Tibial nerve (tissue), 4 donors: ENCODE measurements at regions not wholly inside any gene's neighbourhood (a gene's known extent, or its start where the extent isn't known, plus 50 kb on each side); places are given as distances from the start of the nearest gene placed in this dataset.

Experiments used
- DNase-seq, 2 donors: peaks; one replicate each; pipeline ENCODE4 v3.0.0-alpha.2; 2019; ENCODE audit warnings: low spot score in 2 of 2
- H3K27ac ChIP-seq, 4 donors: fragments of 200-600 bp; sonication (generic) in 3 of 4; one replicate each; pipeline ENCODE4 v1.5.1; 2017 to 2019; ENCODE audit warnings: mild to moderate bottlenecking in 1 of 4
- H3K27me3 ChIP-seq, 2 donors: fragments of 200-600 bp; sonication (generic) in 1 of 2; one replicate each; pipeline versions ENCODE4 v1.5.1 to v1.6.0; 2017 to 2019
- H3K36me3 ChIP-seq, 3 donors: fragments of 200-600 bp; sonication (generic); one replicate each; pipeline ENCODE4 v1.5.1; 2018 to 2019
- H3K4me1 ChIP-seq, 4 donors: fragments of 200-600 bp; sonication (generic) in 3 of 4; one replicate each; pipeline ENCODE4 v1.5.1; 2017 to 2019
- H3K4me3 ChIP-seq, 4 donors: fragments of 200-600 bp; sonication (generic) in 3 of 4; one replicate each; pipeline ENCODE4 v1.5.1; 2017 to 2019; ENCODE audit warnings: mild to moderate bottlenecking in 1 of 4, moderate library complexity in 1 of 4
- H3K9me3 ChIP-seq, 4 donors: fragments of 200-600 bp; sonication (generic) in 3 of 4; one replicate each; pipeline ENCODE4 v1.5.1; 2017 to 2019
- EP300 ChIP-seq, 2 donors: sonication (generic); formaldehyde crosslinking; IDR thresholded peaks; one replicate each; pipeline ENCODE4 v1.6.1; 2017; ENCODE audit warnings: antibody characterized with exemption in 2 of 2, mild to moderate bottlenecking in 1 of 2
- POLR2A ChIP-seq, 2 donors: fragments of 450-650 bp; IDR thresholded peaks; one replicate each; pipeline ENCODE4 v1.6.1; 2017; ENCODE audit warnings: antibody characterized with exemption in 2 of 2, mild to moderate bottlenecking in 2 of 2, moderate library complexity in 2 of 2
- WGBS, 2 donors: methylation state at CpG; one replicate each; pipeline ENCODE4 v1.1.5; 2018; 5-methylcytosine and 5-hydroxymethylcytosine counted together
- TF ChIP-seq, protein P1 (sequence below), 5 experiments: fragments of 200-600 bp in 3 of 5; fragments of 450-650 bp in 2 of 5; sonication (generic) in 3 of 5; IDR thresholded peaks; one replicate each; pipeline ENCODE4 v1.5.1; 2016 to 2019; ENCODE audit warnings: antibody characterized with exemption in 5 of 5, mild to moderate bottlenecking in 3 of 5, moderate library complexity in 2 of 5

DNA sequence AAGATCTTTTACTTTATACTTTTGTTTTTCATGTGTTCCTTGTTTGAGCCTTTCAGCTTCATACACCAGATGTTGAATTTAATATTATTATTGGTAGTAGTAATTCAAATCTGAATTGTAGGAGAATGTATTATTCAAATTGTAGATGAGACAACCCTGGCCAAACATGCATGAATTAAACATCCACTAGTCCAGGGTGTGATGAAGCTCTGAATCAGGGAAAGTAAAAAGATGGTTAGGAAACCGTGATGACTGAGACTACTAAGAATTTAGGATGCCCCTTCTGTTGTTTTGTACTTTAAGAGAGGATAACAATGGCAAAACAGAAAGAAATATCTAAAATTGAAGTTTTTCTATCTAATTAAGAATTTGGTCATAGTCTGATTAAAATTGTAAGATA is 227.8 kb upstream of the CDH2 start:
- Histone ChIP-seq H3K27me3 (no peaks in the 10 kb centered on the region), H3K4me1 (no peaks in the 10 kb centered on the region), H3K27ac (no peak overlapping the region), H3K9me3 (no peaks in the 10 kb centered on the region), H3K36me3 (no peaks in the 10 kb centered on the region), H3K4me3 (no peak overlapping the region)
- WGBS, 2 donors: 61 to 78% methylated on average over 1 of the region's 1 CpG
- TF ChIP-seq POLR2A (IDR thresholded peaks at IDR 0.05): no peak
- no peak for TF ChIP-seq EP300 (IDR thresholded peaks at IDR 0.05)
- TF ChIP-seq, protein P1, sequence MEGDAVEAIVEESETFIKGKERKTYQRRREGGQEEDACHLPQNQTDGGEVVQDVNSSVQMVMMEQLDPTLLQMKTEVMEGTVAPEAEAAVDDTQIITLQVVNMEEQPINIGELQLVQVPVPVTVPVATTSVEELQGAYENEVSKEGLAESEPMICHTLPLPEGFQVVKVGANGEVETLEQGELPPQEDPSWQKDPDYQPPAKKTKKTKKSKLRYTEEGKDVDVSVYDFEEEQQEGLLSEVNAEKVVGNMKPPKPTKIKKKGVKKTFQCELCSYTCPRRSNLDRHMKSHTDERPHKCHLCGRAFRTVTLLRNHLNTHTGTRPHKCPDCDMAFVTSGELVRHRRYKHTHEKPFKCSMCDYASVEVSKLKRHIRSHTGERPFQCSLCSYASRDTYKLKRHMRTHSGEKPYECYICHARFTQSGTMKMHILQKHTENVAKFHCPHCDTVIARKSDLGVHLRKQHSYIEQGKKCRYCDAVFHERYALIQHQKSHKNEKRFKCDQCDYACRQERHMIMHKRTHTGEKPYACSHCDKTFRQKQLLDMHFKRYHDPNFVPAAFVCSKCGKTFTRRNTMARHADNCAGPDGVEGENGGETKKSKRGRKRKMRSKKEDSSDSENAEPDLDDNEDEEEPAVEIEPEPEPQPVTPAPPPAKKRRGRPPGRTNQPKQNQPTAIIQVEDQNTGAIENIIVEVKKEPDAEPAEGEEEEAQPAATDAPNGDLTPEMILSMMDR (IDR thresholded peaks at IDR 0.05): no peak
- DNase-seq: no peak

DNA sequence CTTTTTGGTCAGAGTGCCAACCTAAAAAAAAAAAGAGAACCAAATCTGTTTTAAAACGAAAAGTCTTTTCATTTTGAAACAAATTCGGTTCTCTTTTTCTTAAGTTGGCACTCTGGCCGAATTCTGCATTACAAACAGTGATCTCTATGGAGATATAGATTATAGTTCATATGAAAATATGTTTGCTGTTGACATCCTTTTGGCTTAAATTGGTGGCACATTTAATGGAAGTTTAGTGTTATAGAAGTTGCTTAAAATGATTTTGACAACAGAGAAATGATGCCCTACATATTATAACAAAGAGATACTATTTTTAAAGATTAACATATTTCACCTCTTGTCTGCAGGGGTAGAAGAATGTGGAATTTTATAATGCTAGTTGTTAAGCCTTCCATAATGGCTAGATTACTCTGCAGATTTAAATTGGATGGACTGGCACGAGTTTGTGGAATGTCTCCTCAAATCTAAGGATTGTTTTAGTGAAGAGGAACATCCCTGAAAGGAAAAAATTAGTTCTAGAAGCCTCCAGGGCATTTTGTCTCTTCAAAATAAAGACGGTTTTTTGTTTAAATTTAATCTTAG is 222.9 kb upstream of the CDH2 start:
- 64 to 69% methylated on average over 5 of the region's 5 CpGs for WGBS, 2 donors
- Histone ChIP-seq H3K4me1 (no peaks in the 10 kb centered on the region), H3K4me3 (no peak overlapping the region), H3K36me3 (no peaks in the 10 kb centered on the region), H3K27me3 (no peaks in the 10 kb centered on the region), H3K27ac (no peak overlapping the region), H3K9me3 (no peaks in the 10 kb centered on the region)
- DNase-seq: no peak
- TF ChIP-seq EP300 (IDR thresholded peaks at IDR 0.05): no peak
- TF ChIP-seq, protein P1 (IDR thresholded peaks at IDR 0.05): no peak
- no peak for TF ChIP-seq POLR2A (IDR thresholded peaks at IDR 0.05)

DNA sequence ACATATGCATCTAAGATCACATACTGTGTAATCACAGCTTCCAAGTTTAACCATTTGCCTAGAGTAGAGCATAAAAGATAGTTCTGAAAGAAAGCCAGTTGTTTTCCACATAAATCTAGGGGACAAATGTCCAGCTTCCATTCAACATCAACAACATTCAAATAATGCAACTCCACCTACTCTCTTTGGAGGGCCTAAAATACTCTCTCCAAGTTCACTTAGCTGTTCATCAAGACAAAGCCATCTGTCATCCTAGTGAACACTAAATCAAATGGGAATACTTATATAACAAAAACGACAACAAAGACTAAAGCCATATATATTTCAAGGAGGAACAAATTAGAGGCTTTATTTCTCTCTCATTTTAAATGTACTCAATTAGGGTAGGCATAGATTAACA is 221.5 kb upstream of the CDH2 start:
- no peak for DNase-seq
- 43 to 54% methylated on average over 1 of the region's 1 CpG for WGBS, 2 donors
- no peaks in the 10 kb centered on the region for H3K9me3 ChIP-seq
- H3K27ac ChIP-seq: no peak overlapping the region
- TF ChIP-seq EP300 (IDR thresholded peaks at IDR 0.05) (no peak), POLR2A (IDR thresholded peaks at IDR 0.05) (no peak)
- TF ChIP-seq, protein P1 (IDR thresholded peaks at IDR 0.05): no peak
- H3K36me3 ChIP-seq: no peaks in the 10 kb centered on the region
- H3K4me1 ChIP-seq: no peaks in the 10 kb centered on the region
- H3K4me3 ChIP-seq: no peak overlapping the region
- no peaks in the 10 kb centered on the region for H3K27me3 ChIP-seq

- H3K9me3 ChIP-seq: peaks cover 0 to 27% (median 4%) of the 10 kb centered on the region in 4 donors
- DNase-seq: no peak
- no peak for TF ChIP-seq EP300 (IDR thresholded peaks at IDR 0.05)
Observed at GRCh38 chr18:28390022-28390421, 213.1 kb upstream of the CDH2 start.

GRCh38 chr18:28382215-28382879 is 205.4 kb upstream of the CDH2 start:
- Histone ChIP-seq H3K4me1 (no peaks in the 10 kb centered on the region), H3K9me3 (peaks cover 0 to 4% (median 2%) of the 10 kb centered on the region in 4 donors), H3K36me3 (no peaks in the 10 kb centered on the region), H3K27me3 (no peaks in the 10 kb centered on the region), H3K27ac (no peak overlapping the region), H3K4me3 (no peak overlapping the region)
- no peak for TF ChIP-seq POLR2A (IDR thresholded peaks at IDR 0.05)
- no peak for TF ChIP-seq EP300 (IDR thresholded peaks at IDR 0.05)
- TF ChIP-seq, protein P1 (IDR thresholded peaks at IDR 0.05): no peak
- WGBS, 2 donors: 69 to 80% methylated on average over 3 of the region's 3 CpGs
- DNase-seq: no peak

More at GRCh38 chr18:28390022-28390421, 213.1 kb upstream of the CDH2 start:
- Histone ChIP-seq H3K4me1 (no peaks in the 10 kb centered on the region), H3K27ac (no peak overlapping the region), H3K27me3 (no peaks in the 10 kb centered on the region), H3K4me3 (no peak overlapping the region), H3K36me3 (no peaks in the 10 kb centered on the region)
